ENCODE measurements at regions not wholly inside any gene's neighbourhood (a gene's known extent, or its start where the extent isn't known, plus 50 kb on each side); places are given as distances from the start of the nearest gene placed in this dataset.
"Not testable (repeated sequence)": the region's sequence is repeated elsewhere in the genome, so short reads cannot be mapped to it uniquely, and the experiment has no call there.

DNA sequence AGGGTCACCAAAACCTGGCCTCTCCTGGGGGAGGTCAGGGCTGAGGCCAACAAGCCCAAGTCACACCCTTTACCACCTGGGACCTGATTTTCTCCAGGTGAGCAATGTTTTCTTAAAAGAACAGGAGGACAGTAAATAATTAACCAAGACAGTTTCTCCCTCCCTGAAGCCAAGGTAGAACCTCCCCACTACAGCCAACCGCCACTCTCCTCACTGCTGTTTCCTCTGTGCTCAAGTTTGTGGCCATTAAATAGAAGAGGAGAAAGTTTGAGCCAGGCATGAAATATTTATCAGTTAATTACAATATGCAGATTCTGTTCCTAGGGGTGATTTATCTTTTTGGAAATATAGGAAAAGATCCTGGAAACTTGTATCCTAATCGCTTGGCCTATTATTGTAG lies 150.6 kb upstream of the ANKRD20A1 start:
- H3K4me3 ChIP-seq (ENCODE audit: low read depth in 1 of 2, low read length in 2 of 2); H4K20me1 ChIP-seq (ENCODE audit: insufficient read depth, low read length); H3K79me2 ChIP-seq (ENCODE audit: insufficient read depth, low read length); H3K27me3 ChIP-seq (ENCODE audit: insufficient read depth, low read length, poor library complexity); H3K27ac ChIP-seq (ENCODE audit: low read length); H2AFZ ChIP-seq (ENCODE audit: low read depth, low read length); H3K4me2 ChIP-seq (ENCODE audit: insufficient read depth, low read length); H3K36me3 ChIP-seq (ENCODE audit: insufficient read depth, low read length); H3K4me1 ChIP-seq (ENCODE audit: insufficient read depth, low read length); ATAC-seq (ENCODE audit: insufficient read depth, low read depth); H3K9ac ChIP-seq (ENCODE audit: low read depth, low read length); H3K9me3 ChIP-seq (ENCODE audit: insufficient read depth, low read length, severe bottlenecking); DNase-seq: not testable (repeated sequence)

DNA sequence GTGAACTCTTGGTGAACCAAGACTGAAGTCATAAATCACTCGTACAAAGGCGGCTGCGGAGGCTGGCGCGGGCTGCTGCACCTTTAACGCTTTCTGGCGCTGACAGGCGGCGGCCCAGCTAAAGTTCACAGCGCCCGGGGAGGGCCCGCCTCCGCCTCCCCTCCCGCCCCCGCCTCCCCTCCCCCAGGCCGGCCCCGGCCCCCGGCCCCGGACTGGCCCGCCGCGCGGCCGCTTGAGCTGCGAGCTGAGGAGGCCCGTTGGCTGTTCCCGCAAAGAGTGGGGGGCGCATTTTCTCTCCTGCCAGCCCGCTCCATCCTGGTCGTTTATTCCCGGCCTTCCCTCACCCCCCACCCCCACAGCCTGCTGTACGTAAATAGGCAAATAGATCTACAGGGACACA lies 147.3 kb upstream of the ANKRD20A1 start:
- H3K9me3 ChIP-seq (ENCODE audit: insufficient read depth, low read length, severe bottlenecking); ATAC-seq (ENCODE audit: insufficient read depth, low read depth); H3K79me2 ChIP-seq (ENCODE audit: insufficient read depth, low read length); H3K27ac ChIP-seq (ENCODE audit: low read length); H3K9ac ChIP-seq (ENCODE audit: low read depth, low read length); H4K20me1 ChIP-seq (ENCODE audit: insufficient read depth, low read length); H2AFZ ChIP-seq (ENCODE audit: low read depth, low read length); H3K4me1 ChIP-seq (ENCODE audit: insufficient read depth, low read length); DNase-seq; H3K4me2 ChIP-seq (ENCODE audit: insufficient read depth, low read length); H3K36me3 ChIP-seq (ENCODE audit: insufficient read depth, low read length); H3K27me3 ChIP-seq (ENCODE audit: insufficient read depth, low read length, poor library complexity); H3K4me3 ChIP-seq (ENCODE audit: low read depth in 1 of 2, low read length in 2 of 2): not testable (repeated sequence)

- not testable (repeated sequence) for H3K27ac ChIP-seq (ENCODE audit: low read length); H3K9ac ChIP-seq (ENCODE audit: low read depth, low read length); H3K36me3 ChIP-seq (ENCODE audit: insufficient read depth, low read length); H3K79me2 ChIP-seq (ENCODE audit: insufficient read depth, low read length); H3K4me1 ChIP-seq (ENCODE audit: insufficient read depth, low read length); DNase-seq; ATAC-seq (ENCODE audit: insufficient read depth, low read depth); H3K4me3 ChIP-seq (ENCODE audit: low read depth in 1 of 2, low read length in 2 of 2); H2AFZ ChIP-seq (ENCODE audit: low read depth, low read length); H3K4me2 ChIP-seq (ENCODE audit: insufficient read depth, low read length); H4K20me1 ChIP-seq (ENCODE audit: insufficient read depth, low read length); H3K27me3 ChIP-seq (ENCODE audit: insufficient read depth, low read length, poor library complexity); H3K9me3 ChIP-seq (ENCODE audit: insufficient read depth, low read length, severe bottlenecking)
Measured at GRCh38 chr9:67711931-67712330, 146.8 kb upstream of the ANKRD20A1 start.

GRCh38 chr9:67712956-67713355 lies 145.8 kb upstream of the ANKRD20A1 start:
- H3K79me2 ChIP-seq (ENCODE audit: insufficient read depth, low read length); H3K4me3 ChIP-seq (ENCODE audit: low read depth in 1 of 2, low read length in 2 of 2); H4K20me1 ChIP-seq (ENCODE audit: insufficient read depth, low read length); H3K27me3 ChIP-seq (ENCODE audit: insufficient read depth, low read length, poor library complexity); H3K4me1 ChIP-seq (ENCODE audit: insufficient read depth, low read length); DNase-seq; H3K36me3 ChIP-seq (ENCODE audit: insufficient read depth, low read length); H3K9me3 ChIP-seq (ENCODE audit: insufficient read depth, low read length, severe bottlenecking); H3K27ac ChIP-seq (ENCODE audit: low read length); H2AFZ ChIP-seq (ENCODE audit: low read depth, low read length); H3K4me2 ChIP-seq (ENCODE audit: insufficient read depth, low read length); H3K9ac ChIP-seq (ENCODE audit: low read depth, low read length); ATAC-seq (ENCODE audit: insufficient read depth, low read depth): not testable (repeated sequence)

DNA sequence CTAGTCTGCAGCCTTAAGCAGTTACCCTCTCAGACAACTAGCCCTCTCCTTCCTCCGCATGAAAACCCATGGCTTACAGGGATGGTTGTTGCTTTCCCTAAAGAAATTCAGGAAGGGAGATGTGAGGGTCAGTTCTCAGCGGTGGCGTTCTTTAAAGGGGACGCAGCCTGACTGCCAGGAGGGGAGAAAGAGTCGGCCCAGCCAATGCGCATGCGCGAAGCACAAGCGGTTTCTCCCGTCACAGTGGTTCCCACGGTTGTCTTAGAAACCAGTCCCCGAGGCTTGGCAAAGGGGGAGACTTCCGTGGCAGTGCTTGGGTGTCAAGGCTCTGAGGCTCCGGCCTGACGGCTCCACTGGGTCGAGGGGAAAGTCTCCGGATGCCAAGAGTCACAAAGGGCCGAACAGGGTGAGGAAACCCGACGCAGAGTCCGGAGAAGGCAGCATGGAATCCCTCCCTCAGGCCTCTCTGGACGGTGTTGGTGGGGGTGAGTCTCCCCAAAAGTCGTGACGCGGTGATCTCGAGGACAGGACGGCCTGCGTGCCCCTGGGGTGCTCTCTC lies 140.8 kb upstream of the ANKRD20A1 start:
- not testable (repeated sequence) for ATAC-seq (ENCODE audit: insufficient read depth, low read depth); H3K36me3 ChIP-seq (ENCODE audit: insufficient read depth, low read length)

GRCh38 chr9:67720491-67720890 lies 138.2 kb upstream of the ANKRD20A1 start:
- not testable (repeated sequence) for H3K27me3 ChIP-seq (ENCODE audit: insufficient read depth, low read length, poor library complexity); DNase-seq; H3K4me2 ChIP-seq (ENCODE audit: insufficient read depth, low read length); H3K79me2 ChIP-seq (ENCODE audit: insufficient read depth, low read length); H3K27ac ChIP-seq (ENCODE audit: low read length); H4K20me1 ChIP-seq (ENCODE audit: insufficient read depth, low read length); H3K4me1 ChIP-seq (ENCODE audit: insufficient read depth, low read length); H3K4me3 ChIP-seq (ENCODE audit: low read depth in 1 of 2, low read length in 2 of 2); H3K9ac ChIP-seq (ENCODE audit: low read depth, low read length); ATAC-seq (ENCODE audit: insufficient read depth, low read depth); H3K36me3 ChIP-seq (ENCODE audit: insufficient read depth, low read length); H2AFZ ChIP-seq (ENCODE audit: low read depth, low read length); H3K9me3 ChIP-seq (ENCODE audit: insufficient read depth, low read length, severe bottlenecking)

More for the DNA sequence above, 140.8 kb upstream of the ANKRD20A1 start:
- H3K79me2 ChIP-seq (ENCODE audit: insufficient read depth, low read length); H3K9me3 ChIP-seq (ENCODE audit: insufficient read depth, low read length, severe bottlenecking); H3K9ac ChIP-seq (ENCODE audit: low read depth, low read length); H3K4me1 ChIP-seq (ENCODE audit: insufficient read depth, low read length); DNase-seq; H3K4me2 ChIP-seq (ENCODE audit: insufficient read depth, low read length); H3K4me3 ChIP-seq (ENCODE audit: low read depth in 1 of 2, low read length in 2 of 2); H2AFZ ChIP-seq (ENCODE audit: low read depth, low read length); H3K27ac ChIP-seq (ENCODE audit: low read length); H4K20me1 ChIP-seq (ENCODE audit: insufficient read depth, low read length); H3K27me3 ChIP-seq (ENCODE audit: insufficient read depth, low read length, poor library complexity): not testable (repeated sequence)

GRCh38 chr9:67722460-67723090 lies 136.2 kb upstream of the ANKRD20A1 start:
- not testable (repeated sequence) for DNase-seq; H3K79me2 ChIP-seq (ENCODE audit: insufficient read depth, low read length); H3K27ac ChIP-seq (ENCODE audit: low read length); H3K36me3 ChIP-seq (ENCODE audit: insufficient read depth, low read length); H4K20me1 ChIP-seq (ENCODE audit: insufficient read depth, low read length); H3K4me2 ChIP-seq (ENCODE audit: insufficient read depth, low read length); H2AFZ ChIP-seq (ENCODE audit: low read depth, low read length); H3K4me3 ChIP-seq (ENCODE audit: low read depth in 1 of 2, low read length in 2 of 2); H3K27me3 ChIP-seq (ENCODE audit: insufficient read depth, low read length, poor library complexity); H3K9me3 ChIP-seq (ENCODE audit: insufficient read depth, low read length, severe bottlenecking); H3K4me1 ChIP-seq (ENCODE audit: insufficient read depth, low read length); H3K9ac ChIP-seq (ENCODE audit: low read depth, low read length)
- peak; percentile 86 for ATAC-seq (ENCODE audit: insufficient read depth, low read depth)

DNA sequence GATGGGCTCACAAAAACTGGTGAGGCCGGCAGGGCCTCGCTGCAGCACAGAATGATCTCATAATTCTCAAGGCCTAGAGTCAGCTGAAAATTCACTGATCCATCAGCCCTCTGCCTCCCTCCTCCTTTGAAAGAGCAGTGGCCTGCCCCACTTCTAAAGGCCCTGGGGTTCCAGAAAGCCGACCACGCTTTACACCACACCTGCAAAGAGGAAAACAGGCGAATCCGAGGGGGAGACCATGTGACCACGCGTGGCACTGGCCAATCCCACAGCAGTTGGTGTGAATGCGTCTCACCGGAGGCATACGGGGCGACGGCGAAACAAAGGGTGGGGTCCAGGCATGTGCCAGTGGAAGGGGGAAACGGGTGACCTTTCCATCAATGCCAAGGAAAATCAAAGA lies 135.5 kb upstream of the ANKRD20A1 start:
- ATAC-seq (ENCODE audit: insufficient read depth, low read depth): peak; percentile 34; the same call in 2 of the 3 replicates
- not testable (repeated sequence) for H3K9me3 ChIP-seq (ENCODE audit: insufficient read depth, low read length, severe bottlenecking); H2AFZ ChIP-seq (ENCODE audit: low read depth, low read length); H3K27me3 ChIP-seq (ENCODE audit: insufficient read depth, low read length, poor library complexity); H3K36me3 ChIP-seq (ENCODE audit: insufficient read depth, low read length); H4K20me1 ChIP-seq (ENCODE audit: insufficient read depth, low read length); H3K4me1 ChIP-seq (ENCODE audit: insufficient read depth, low read length); H3K79me2 ChIP-seq (ENCODE audit: insufficient read depth, low read length)
- Histone ChIP-seq H3K9ac (ENCODE audit: low read depth, low read length) (0 out of 2 replicates have a peak overlapping the region, but pooled peaks have one; percentile 31), H3K4me2 (ENCODE audit: insufficient read depth, low read length) (peak overlapping the region; percentile 47; the same call in 1 of the 2 replicates), H3K27ac (ENCODE audit: low read length) (peak overlapping the region; percentile 57; the same call in 1 of the 2 replicates), H3K4me3 (ENCODE audit: low read depth in 1 of 2, low read length in 2 of 2) (peak overlapping the region in 1 of 2 experiments; percentile 53; a peak in 2 of 4 replicates)
- peak; percentile 48 for DNase-seq
